ENCODE measurements at regions not wholly inside any gene's neighbourhood (a gene's known extent, or its start where the extent isn't known, plus 50 kb on each side); places are given as distances from the start of the nearest gene placed in this dataset.

- ATAC-seq: no peak
Measured at GRCh38 chr22:49296561-49296960, 531.1 kb downstream of the BRD1 start.

DNA sequence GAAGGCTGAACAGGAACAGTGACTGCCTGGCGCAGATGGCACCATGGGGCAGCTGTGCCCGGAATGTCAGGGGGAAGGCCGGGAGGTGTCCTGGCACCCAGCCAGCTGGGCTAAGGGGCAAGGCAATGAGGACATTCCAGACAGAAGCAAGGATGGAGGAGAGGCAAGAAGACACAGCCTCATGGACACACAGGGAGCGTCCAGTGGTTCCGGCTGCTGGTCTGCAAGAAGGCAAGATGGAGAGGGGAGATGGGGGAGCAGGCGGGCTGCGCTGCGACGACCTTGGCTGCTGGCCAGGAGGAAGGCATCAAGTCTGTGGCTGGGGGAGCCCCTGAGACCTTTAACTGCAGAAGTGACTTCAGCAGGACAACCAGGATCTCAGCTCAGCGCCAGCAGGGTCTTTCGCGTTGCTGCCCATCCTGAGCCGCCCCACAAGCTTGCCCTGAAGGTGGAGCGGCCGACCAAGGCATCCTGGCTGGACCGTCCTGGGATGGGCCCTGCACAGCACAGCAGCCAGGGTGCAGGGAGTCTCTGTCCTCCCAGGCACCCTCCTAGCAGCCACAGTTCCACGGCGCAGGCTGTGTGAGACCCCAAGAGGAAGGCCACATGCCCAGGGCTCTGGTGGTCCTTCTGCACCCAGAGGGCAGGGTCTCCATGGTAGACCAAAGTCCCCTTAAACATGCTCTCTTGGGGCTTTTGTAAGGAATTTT lies 531.7 kb downstream of the BRD1 start:
- ATAC-seq: no peak

GRCh38 chr22:49295465-49295743 lies 532.3 kb downstream of the BRD1 start:
- no peak for ATAC-seq

- ATAC-seq: no peak
Measured at GRCh38 chr22:49294656-49295464, 532.8 kb downstream of the BRD1 start.

DNA sequence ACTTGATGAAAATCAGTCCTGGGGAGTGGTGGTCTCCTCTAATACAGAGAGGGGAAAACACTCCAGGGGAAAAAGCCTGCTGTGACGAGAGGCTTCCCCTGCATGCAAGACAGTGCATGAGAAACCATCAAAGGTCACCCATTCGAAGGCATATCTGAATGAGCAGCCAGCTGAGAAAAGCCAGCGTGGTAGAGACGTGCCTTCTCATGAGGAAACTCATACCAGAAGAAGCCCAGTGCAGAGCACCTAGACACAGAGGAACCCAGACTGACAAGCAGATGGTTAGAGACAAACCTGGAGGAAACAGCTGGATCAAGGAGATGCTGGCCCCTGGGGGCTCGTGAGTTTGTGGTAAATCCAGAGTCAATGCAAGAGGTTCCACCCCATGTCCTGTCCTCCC lies 534.8 kb downstream of the BRD1 start:
- ATAC-seq: no peak

GRCh38 chr22:49291781-49292180 lies 535.9 kb downstream of the BRD1 start:
- ATAC-seq: no peak

- ATAC-seq: no peak
Measured at GRCh38 chr22:49291169-49291568, 536.5 kb downstream of the BRD1 start.

GRCh38 chr22:49290711-49291110 lies 537.0 kb downstream of the BRD1 start:
- ATAC-seq: no peak

- no peak for ATAC-seq
Measured at GRCh38 chr22:49289822-49290679, 537.6 kb downstream of the BRD1 start.

DNA sequence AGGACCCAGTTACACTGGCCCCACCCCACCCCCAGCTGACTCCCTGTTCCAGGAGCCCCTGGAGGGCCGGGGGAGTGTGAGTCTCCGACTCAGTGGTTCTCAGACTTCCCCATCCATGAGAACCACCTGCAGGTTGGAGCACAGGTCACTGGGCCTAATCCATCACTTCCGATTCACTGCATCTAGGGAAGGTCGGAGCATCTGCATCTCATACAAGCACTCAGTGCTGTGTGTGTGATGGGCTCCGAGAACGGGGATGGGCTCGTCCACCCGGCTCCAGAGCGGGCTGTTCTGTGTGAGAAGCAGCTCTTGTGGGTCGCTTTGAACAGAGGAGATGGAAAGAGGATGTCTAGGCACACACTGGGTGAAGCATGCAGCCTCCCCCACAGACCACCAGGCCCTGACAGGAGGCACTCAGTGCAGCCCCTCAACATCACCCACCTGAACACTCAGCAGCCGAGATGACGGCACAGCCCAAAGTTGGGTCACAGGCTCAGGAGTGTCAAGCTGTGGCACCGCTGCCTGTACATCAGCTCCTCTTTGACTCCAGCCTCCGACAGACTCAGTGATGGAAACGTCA lies 541.4 kb downstream of the BRD1 start:
- ATAC-seq: no peak

DNA sequence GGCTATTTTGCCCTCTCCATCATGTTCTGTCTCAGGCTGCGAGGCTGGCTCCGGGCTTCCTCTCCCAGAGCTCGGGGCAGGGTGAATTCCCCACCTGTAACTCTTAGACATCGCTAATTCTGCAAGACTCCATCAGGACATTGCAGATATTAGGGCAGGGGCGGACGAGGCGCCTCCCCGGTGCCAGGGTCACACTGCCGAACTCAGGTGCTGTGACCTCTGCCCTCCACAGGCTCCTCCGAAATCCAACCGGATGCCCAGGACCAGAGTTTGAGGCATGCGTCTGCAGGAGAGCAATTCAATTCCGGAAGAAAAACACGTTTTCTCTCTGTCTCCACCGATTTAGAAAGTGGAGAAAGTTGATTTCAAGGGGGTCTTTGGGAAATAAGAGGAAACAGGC lies 542.7 kb downstream of the BRD1 start:
- no peak for ATAC-seq

DNA sequence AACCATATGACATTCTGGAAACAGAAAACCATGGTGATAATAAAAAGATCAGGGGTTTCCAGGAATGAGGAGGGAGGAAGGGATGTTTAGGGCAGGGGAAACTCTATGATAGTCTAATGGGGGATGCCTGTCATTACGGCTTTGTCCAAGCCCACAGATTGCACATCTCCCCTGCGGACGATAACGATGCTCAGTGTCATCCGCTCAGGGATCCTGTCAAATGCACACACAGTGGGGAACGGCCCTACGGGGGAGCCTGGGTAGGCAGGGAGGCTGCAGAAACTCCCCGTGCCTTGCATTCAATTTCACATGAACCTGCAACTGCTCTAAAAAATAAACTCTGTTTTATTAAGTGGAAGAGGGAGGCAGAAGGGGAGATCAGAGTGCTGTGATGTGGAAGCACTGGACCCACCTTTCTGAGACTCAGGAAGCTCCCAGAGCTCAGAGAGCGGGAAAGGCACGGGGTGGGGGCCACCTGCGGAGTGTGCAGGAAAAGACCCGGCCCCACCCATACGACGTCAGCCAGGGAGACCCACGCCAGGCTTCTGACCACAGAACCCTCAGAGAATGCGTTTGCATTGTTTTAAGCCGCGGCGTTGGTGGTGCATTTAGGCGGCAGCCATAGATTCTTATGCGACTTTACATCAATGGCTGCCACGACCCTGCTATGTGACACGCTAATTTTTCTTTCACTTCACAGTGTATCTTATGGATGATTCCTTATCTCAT lies 543.5 kb downstream of the BRD1 start:
- no peak for ATAC-seq

DNA sequence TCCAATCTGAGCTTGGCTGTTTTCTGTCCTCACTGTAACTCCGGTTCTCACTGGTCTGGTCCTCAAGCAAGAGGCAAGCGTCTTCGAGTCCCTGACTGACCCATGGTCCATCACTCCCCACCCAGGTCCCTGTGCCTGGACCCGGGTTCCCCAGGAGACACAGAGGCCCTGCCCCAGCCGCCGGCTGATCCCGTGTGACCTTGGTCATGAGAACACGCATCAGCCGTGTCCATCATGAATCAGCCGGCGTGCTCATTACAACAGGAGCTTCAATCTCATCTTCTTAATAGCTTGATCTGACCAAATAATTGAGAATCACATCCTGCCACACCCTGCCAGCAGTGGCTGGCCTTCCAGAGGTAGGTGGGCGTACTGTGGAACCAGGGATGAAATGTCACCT lies 545.1 kb downstream of the BRD1 start:
- no peak for ATAC-seq

DNA sequence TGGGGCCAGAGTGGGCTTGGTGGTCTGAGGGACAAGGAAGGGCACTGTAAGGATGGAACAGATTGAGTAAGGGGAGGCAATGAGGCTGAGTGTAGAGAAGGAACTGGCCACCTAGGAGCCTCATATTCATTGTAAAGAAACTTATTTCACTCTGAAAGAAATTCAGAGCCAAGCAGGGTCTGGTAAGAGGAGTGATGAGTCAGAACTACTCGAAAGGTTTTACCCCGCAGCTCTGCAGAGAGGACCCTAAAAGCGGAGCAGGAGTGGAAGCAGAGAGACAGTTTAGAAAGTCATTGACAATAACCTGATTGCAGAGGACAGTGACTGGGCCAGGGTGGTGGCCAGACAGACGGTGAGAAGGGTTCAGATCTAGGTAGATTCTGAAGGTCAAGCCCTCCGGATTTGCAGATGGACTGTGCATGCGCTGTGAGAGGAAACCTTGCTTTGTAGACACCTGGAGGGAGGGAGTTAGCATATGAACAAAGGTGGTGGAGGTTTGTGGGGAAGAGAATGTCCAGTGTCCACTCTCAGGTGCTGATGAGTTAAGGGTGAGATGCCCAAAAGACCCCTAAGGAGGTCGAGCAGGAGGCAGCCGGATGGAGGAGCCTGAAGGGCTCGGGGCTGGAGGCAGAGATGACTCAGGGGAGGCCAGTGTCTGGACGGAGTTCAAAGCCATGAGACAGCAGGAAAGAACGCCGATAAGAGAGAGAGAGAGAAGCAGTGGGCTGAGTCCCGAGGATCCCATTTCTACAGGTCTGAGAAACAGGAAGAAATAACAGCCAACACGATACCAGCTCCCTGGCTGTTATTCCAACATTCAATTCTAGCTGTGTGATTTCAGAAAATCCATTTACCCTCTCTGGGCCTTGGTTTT lies 546.0 kb downstream of the BRD1 start:
- ATAC-seq: no peak

- no peak for ATAC-seq
Measured at GRCh38 chr22:49278340-49278739, 549.3 kb downstream of the BRD1 start.

DNA sequence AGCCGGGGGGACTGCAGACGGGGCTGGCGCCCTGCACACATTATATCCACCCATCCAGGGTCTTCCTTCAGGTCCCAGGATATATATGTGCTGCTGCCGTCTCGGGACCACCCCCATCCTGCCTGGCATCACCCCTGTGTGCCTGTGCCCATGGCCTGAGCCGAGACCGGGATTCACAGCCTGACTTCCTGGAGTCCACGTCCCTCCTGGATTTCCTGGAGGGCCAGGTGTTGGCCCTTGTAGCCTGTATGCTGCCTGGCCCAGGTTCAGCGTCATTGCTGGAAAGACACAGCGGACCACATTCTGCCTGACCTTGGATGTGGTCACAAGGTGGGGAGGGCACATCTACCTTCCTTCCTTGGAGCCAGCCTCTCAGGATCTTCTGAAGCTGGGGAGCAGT lies 551.1 kb downstream of the BRD1 start:
- no peak for ATAC-seq

DNA sequence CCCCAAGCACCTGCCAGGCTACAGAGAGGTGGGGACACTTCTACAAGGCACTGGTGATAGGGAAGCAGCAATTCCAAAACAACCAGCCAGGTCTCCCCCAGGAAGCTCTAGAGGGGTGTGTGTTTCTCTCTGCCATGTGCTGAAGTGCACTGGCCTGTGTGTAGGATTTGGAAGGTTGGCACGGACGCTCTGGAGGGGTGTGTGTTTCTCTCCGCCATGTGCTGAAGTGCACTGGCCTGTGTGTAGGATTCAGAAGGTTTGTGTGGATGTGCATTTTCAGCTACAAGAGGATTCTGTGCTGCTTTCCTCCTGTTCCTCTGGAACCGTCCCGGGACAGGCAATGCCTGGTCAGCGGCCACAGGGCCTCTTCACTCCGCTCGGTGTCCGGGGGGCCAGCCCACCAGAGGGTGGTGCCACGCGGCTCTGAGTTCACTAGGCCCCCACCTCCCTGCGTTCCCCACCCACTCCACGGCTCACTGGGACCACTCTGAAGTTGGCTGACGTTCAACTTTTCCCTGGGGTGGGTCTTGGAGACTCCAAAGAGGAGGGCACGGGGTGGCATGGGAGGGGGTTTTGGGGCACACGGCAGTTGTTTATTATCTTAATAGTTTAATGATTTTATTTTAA lies 552.8 kb downstream of the BRD1 start:
- ATAC-seq: no peak

GRCh38 chr22:49272546-49273125 lies 555.0 kb downstream of the BRD1 start:
- ATAC-seq: no peak

DNA sequence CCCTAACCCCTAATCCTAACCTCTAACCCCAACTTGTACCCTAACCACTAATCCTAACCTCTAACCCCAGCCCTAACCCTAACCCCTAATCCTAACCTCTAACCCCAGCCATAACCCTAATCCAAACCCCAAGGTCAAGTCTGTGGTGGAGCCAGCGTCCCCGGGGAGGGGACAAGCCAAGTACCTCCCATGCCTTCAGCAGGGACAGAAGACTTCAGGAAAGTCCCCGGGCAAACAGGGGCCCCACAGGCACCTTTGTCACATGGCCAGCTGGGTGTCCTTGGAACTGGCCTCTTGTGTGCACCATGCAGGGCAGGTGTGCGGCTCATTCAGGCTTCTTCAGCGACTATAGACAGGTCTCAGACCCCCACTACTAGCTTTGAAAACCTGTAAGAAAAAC lies 555.8 kb downstream of the BRD1 start:
- no peak for ATAC-seq

GRCh38 chr22:49271369-49271727 lies 556.3 kb downstream of the BRD1 start:
- ATAC-seq: no peak

Measured in activated CD4-positive, CD25-positive, alpha-beta regulatory T cell treated with anti-CD3 and anti-CD28 coated beads, Interleukin-2, amount 50 U/mL, for 24 hours (primary cell).